Endodermal cell (in vitro differentiated cells): ENCODE measurements at regions not wholly inside any gene's neighbourhood (a gene's known extent, or its start where the extent isn't known, plus 50 kb on each side); places are given as distances from the start of the nearest gene placed in this dataset.

ENCODE experiments used
- DNase-seq: peaks from one replicate; pipeline ENCODE4 v3.0.0-alpha.2; 2017
- H3K27ac ChIP-seq: 2 replicates; pipeline ENCODE4 v1.5.1; 2013; ENCODE audit warnings: mild to moderate bottlenecking, low read depth, low read length, moderate library complexity
- H3K27me3 ChIP-seq: 2 replicates; pipeline ENCODE4 v1.6.1; 2013; ENCODE audit warnings: mild to moderate bottlenecking, low read length, moderate library complexity; ENCODE audit not compliant: insufficient read depth, control insufficient read depth, poor library complexity, severe bottlenecking
- H3K36me3 ChIP-seq: 2 replicates; pipeline ENCODE4 v1.7.0; 2013; ENCODE audit warnings: mild to moderate bottlenecking, low read length, moderate library complexity; ENCODE audit not compliant: control insufficient read depth, insufficient read depth
- H3K4me1 ChIP-seq: one replicate; pipeline ENCODE4 v1.7.0; 2013; ENCODE audit warnings: low read length; ENCODE audit not compliant: control insufficient read depth, insufficient read depth
- H3K4me3 ChIP-seq: 2 replicates; pipeline ENCODE4 v1.5.1; 2013; ENCODE audit warnings: mild to moderate bottlenecking, low read length, moderate library complexity
- H3K9ac ChIP-seq: 2 replicates; pipeline ENCODE4 v1.6.1; 2013; ENCODE audit warnings: mild to moderate bottlenecking, low read length, moderate library complexity; ENCODE audit not compliant: poor library complexity, severe bottlenecking; ENCODE audit errors: extremely low read depth
- H3K9me3 ChIP-seq: 2 replicates; pipeline ENCODE4 v1.6.1; 2013; ENCODE audit warnings: mild to moderate bottlenecking, low read length, moderate library complexity; ENCODE audit not compliant: control insufficient read depth
- H3K27ac Mint-ChIP-seq: 2 replicates; pipeline ENCODE4 v1.8.0; 2020; ENCODE audit warnings: mixed read lengths
- H3K27me3 Mint-ChIP-seq: 2 replicates; pipeline ENCODE4 v1.8.0; 2021; ENCODE audit warnings: mild to moderate bottlenecking, mixed read lengths; ENCODE audit not compliant: insufficient read depth
- H3K36me3 Mint-ChIP-seq: 2 replicates; pipeline ENCODE4 v1.8.0; 2020; ENCODE audit warnings: low read depth, mixed read lengths
- H3K4me1 Mint-ChIP-seq: 2 replicates; pipeline ENCODE4 v1.8.0; 2020; ENCODE audit warnings: mixed read lengths
- H3K4me3 Mint-ChIP-seq: 2 replicates; pipeline ENCODE4 v1.8.0; 2020; ENCODE audit warnings: mild to moderate bottlenecking, moderate library complexity, mixed read lengths
- H3K9me3 Mint-ChIP-seq: 2 replicates; pipeline ENCODE4 v1.8.0; 2020; ENCODE audit warnings: mild to moderate bottlenecking, mixed read lengths
- WGBS, 2 experiments: methylation state at CpG; one replicate each; pipeline versions ENCODE4 v1.1.5 to v1.1.7; 2013; ENCODE audit warnings: missing lambda C conversion rate in 2 of 2, mixed read lengths in 1 of 2; ENCODE audit not compliant: insufficient coverage in 1 of 2, insufficient read length in 1 of 2; 5-methylcytosine and 5-hydroxymethylcytosine counted together
- TF ChIP-seq, protein P1 (sequence below): fragments of 200-600 bp; sonication (generic); conservative IDR thresholded peaks from 2 replicates; pipeline ENCODE4 v1.5.0; 2021; ENCODE audit warnings: antibody characterized with exemption, mild to moderate bottlenecking

- no peak overlapping the region for H3K27ac ChIP-seq
- no peaks in the 10 kb centered on the region for H3K27me3 Mint-ChIP-seq
- no peaks in the 10 kb centered on the region for H3K36me3 Mint-ChIP-seq
- no peak overlapping the region for H3K4me3 Mint-ChIP-seq
- H3K9me3 Mint-ChIP-seq = no peaks in the 10 kb centered on the region
- peaks cover 14% of the 10 kb centered on the region for H3K4me1 Mint-ChIP-seq
- H3K36me3 ChIP-seq = no peaks in the 10 kb centered on the region
- no peaks in the 10 kb centered on the region for H3K27me3 ChIP-seq
- 92 to 100% methylated on average over 2 to 3 of the region's 3 CpGs for WGBS, 2 experiments
- no peaks in the 10 kb centered on the region for H3K9me3 ChIP-seq
- no peak overlapping the region for H3K27ac Mint-ChIP-seq
- H3K4me3 ChIP-seq = no peak overlapping the region
- peaks cover 5% of the 10 kb centered on the region for H3K4me1 ChIP-seq
- no peak for DNase-seq
- TF ChIP-seq, protein P1, sequence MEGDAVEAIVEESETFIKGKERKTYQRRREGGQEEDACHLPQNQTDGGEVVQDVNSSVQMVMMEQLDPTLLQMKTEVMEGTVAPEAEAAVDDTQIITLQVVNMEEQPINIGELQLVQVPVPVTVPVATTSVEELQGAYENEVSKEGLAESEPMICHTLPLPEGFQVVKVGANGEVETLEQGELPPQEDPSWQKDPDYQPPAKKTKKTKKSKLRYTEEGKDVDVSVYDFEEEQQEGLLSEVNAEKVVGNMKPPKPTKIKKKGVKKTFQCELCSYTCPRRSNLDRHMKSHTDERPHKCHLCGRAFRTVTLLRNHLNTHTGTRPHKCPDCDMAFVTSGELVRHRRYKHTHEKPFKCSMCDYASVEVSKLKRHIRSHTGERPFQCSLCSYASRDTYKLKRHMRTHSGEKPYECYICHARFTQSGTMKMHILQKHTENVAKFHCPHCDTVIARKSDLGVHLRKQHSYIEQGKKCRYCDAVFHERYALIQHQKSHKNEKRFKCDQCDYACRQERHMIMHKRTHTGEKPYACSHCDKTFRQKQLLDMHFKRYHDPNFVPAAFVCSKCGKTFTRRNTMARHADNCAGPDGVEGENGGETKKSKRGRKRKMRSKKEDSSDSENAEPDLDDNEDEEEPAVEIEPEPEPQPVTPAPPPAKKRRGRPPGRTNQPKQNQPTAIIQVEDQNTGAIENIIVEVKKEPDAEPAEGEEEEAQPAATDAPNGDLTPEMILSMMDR = no peak
- no peak overlapping the region for H3K9ac ChIP-seq
Observed at GRCh38 chr15:53397041-53397616, 362.3 kb downstream of the WDR72 start.

DNA sequence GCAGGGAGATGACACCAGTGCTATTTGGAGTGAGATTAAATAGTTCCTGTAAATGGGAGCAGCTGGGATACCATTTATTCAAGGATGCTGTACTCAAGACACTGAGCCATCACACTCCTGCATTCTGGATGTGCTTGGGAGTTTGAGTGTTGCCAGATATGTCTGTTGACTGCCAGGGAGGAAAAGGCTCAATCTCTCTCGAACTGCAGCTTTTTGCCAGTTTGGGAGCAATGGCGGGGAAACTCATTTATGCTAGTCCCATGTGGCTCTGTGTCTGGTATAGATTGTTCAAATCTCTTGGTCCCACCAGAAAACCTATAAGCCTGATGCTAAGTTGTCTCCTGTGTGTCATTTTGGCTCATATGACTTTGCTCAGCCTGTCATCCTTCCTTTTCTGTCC, 363.6 kb downstream of the WDR72 start:
- H3K36me3 Mint-ChIP-seq = no peaks in the 10 kb centered on the region
- H3K9me3 Mint-ChIP-seq = no peaks in the 10 kb centered on the region
- no peak overlapping the region for H3K27ac Mint-ChIP-seq
- Histone ChIP-seq H3K27ac (no peak overlapping the region), H3K9ac (no peak overlapping the region), H3K4me3 (no peak overlapping the region), H3K36me3 (no peaks in the 10 kb centered on the region), H3K27me3 (no peaks in the 10 kb centered on the region), H3K9me3 (no peaks in the 10 kb centered on the region), H3K4me1 (no peaks in the 10 kb centered on the region)
- H3K4me3 Mint-ChIP-seq = no peak overlapping the region
- no peaks in the 10 kb centered on the region for H3K27me3 Mint-ChIP-seq
- 88% methylated on average over 2 of the region's 2 CpGs; no CpG with 5 or more reads in 1 of the 2 experiments for WGBS, 2 experiments
- peaks cover 2% of the 10 kb centered on the region for H3K4me1 Mint-ChIP-seq
- DNase-seq = no peak
- TF ChIP-seq, protein P1 = no peak

DNA sequence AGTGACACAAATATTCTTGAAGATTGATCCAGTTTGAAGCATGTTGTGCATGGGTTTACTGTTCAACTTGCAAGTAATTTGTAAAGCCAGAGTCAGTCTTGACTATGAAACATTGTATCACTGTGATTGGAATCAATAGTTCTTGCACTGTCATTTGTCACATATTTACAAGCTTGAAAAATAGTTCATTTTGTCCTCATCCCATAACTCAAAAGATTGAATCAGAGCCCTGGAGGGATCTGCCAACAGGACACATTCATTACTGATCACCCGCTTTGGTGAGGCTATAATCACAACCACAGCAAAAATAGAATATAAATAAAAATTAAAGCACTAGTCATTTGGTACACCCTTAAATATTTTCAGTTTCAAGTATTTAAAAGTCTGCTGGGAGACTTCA, 368.9 kb downstream of the WDR72 start:
- Histone ChIP-seq H3K36me3 (no peaks in the 10 kb centered on the region), H3K27me3 (no peaks in the 10 kb centered on the region), H3K4me1 (no peaks in the 10 kb centered on the region), H3K27ac (no peak overlapping the region), H3K4me3 (no peak overlapping the region), H3K9ac (no peak overlapping the region), H3K9me3 (no peaks in the 10 kb centered on the region)
- H3K9me3 Mint-ChIP-seq = no peaks in the 10 kb centered on the region
- DNase-seq = no peak
- TF ChIP-seq, protein P1 = no peak
- H3K4me1 Mint-ChIP-seq = no peaks in the 10 kb centered on the region
- no peaks in the 10 kb centered on the region for H3K36me3 Mint-ChIP-seq
- WGBS, 2 experiments = 100% methylated on average over 1 of the region's 1 CpG; no CpG with 5 or more reads in 1 of the 2 experiments
- no peaks in the 10 kb centered on the region for H3K27me3 Mint-ChIP-seq
- no peak overlapping the region for H3K27ac Mint-ChIP-seq
- no peak overlapping the region for H3K4me3 Mint-ChIP-seq
